CD4-positive, alpha-beta T cell treated with Interferon alpha-2 for 1 hour (primary cell): ENCODE measurements at regions not wholly inside any gene's neighbourhood (a gene's known extent, or its start where the extent isn't known, plus 50 kb on each side); places are given as distances from the start of the nearest gene placed in this dataset.
A peak's percentile ranks its signal among the peaks of the same experiment; 100 is the strongest.

ENCODE experiments used
- DNase-seq, 2 donors: peaks; one replicate each; pipeline ENCODE4 v3.0.0-alpha.2; 2020 to 2022

DNA sequence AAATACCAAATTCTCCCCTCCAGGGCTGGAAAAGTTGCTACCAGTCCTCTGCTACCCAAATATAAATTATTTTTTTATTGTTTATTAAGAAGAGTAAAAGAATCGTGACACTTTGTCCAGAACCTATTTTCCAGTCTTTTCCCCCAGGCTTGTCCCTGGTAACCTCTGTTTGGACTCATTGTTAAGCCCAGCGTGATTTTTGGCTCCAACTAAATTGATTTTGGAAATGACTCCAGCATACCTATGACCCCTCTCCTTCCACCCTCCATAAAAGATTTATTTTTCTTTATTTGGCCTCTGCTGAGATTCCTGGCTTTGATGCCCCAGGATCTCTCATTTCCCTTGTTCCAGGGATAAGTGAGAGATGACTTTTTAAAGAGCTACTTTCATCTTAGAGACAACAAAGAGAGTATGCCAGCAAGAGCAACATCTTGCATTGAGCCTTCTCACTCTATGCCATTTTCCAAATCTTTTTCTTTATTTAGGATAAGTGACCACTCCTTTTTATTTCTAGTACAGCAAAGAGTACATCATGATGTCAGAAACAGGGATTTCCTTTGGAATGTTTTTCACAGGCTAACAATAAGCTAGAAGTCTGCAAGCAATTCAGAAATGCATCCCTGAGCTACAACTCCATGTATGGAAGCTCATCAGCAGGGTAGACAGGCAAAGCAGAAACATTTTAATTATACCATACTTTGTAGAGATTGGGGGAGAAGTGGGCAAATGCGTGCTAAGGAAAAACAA is 75.8 kb downstream of the DAD1 start:
- no peak for DNase-seq

DNA sequence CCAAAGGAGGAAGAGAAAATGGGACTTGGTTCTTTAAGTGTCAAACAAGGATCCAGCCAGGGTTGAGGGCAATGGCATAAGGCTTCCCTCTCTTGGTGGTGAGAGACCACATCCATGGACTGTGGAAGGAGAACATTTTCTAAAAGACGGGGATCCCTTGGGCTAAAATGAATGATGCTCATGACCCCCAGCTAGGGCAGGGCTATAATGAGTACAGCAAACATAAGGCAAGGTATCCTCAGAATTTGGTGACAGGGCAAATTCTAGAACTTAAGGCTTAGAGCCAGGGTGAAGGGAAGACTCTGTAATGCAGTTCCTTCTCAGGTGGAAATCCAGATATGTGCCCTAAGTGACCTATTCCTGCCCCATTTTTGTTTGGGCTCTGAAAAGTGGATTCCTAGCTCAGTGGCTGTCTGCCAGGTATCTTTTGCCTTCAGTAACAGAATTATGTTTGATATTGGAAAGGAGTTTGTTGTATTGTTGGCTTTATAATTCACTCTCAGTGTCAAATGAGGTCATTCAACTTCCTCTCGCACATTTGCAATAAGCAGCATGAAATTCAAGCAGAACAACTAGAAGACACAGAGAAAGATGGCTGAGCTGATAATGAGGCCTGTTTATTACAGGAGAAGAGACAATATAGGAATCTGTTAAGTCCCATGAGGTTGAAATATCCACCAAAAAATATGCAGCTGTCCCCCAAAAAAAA is 76.8 kb downstream of the DAD1 start:
- DNase-seq, result no peak

DNA sequence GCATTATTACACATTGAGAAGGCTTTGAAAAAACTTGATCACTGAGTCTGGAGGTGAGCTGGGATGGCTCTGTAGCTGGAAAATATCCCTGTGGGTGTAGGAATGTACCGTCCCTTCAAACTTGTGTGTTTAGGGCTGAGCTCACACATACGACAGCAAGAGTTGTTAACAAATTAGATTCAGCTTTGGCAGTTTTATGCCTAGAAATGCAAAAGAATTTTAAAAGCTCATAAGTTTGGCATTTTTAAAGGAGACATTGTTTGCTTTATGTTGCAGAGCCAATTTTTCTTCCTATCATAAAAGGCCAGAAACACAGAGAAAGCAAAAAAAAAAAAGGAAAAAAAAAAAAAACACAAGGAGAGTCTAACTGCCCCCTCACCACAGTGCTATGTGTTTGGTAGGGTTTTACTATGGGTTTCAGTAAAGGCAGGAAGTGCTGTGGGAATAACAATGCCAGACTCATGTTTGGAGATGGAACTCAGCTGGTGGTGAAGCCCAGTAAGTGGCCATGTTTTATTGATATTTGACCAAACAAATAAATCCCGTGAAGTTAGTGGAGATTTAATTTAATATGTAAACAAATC is 78.4 kb downstream of the DAD1 start:
- DNase-seq, result no peak

DNA sequence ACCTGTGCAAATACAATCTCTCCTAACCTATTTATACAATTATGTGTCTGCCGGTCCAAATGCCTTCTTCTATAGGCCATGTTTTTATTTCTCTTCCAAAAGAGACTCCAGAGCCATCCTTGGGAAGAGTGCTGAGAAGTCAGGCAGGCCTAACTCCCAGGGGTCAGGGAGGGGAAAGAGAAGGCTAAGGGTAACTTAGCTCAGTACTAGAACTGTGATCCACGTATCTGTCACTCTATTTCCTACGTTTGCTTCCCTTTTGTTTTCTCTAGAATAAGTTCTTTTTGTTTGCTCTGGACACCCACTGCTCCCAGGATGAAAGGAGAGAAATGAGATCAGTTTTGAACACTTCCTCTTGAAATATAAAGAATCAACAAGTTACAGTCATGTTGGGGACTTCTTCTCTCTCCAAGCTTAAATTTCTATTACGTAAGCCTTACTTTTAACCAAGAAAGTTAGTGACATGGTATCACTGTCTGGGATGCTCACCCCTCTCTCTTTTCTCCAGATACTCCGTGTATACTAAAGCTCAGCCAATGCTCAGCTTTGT is 79.2 kb downstream of the DAD1 start:
- peak in 1 of 2 donors; percentile 50 for DNase-seq

DNA sequence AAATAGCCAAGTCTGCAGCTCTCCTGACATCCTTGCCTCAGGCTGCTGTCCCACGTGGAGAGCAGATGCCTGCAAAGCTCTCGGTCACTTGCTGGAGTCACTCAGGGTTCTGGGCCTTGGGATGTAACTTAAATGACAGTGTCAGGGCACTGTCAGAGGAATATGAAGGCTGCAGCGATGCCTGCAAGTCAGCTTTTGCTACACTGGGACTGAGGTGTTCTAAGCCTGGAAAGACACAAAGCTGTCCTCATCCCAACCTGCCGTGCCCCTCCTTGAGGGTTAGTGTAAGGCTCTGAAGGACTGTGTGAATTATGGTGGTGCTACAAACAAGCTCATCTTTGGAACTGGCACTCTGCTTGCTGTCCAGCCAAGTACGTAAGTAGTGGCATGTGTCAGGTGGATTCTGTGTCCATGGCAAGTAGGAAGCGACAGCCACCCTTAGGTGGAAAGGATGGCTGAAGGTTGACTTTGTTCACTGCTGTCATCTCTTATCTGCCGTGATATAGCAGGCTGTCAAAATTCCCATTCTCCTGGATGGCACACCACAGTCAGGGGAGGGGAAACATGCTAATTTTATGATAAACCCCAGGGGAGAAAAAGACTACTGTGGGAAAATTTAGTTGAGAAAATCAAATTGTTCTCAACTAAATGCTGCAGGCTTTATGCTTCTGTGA is 79.9 kb downstream of the DAD1 start:
- no peak for DNase-seq

DNA sequence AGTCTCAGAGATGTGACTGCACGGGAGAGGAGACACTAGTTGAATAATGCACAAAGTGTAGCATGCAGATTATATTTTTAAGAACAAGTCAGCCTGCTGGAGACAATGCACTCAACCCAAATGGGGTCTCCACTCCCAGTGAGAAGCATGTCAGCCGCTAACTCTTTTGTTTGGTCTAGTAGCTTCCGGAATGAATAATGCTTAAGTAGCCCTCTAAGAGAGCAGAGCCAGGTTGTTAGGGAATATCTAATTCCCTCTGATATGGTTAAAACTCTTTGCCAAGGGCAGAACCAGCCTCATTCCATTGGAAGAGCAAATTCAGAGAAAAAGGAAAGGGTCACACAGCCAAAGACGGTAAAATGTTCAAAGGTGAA is 80.4 kb downstream of the DAD1 start:
- DNase-seq, result no peak

DNA sequence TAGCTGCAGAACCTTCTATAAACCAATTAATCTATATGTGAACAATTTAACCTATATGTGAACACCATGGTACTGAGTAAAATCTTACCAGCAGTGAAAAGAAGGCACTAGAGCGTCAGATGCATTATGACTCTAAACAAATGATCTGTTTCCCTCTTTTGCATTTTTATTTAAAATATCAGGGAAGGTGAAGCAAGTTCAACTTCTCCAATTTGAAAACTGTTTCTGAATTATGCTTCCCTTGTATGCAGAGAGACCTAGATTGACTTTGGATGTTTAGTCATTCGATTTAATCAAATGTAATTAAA is 80.9 kb downstream of the DAD1 start:
- DNase-seq, result no peak

DNA sequence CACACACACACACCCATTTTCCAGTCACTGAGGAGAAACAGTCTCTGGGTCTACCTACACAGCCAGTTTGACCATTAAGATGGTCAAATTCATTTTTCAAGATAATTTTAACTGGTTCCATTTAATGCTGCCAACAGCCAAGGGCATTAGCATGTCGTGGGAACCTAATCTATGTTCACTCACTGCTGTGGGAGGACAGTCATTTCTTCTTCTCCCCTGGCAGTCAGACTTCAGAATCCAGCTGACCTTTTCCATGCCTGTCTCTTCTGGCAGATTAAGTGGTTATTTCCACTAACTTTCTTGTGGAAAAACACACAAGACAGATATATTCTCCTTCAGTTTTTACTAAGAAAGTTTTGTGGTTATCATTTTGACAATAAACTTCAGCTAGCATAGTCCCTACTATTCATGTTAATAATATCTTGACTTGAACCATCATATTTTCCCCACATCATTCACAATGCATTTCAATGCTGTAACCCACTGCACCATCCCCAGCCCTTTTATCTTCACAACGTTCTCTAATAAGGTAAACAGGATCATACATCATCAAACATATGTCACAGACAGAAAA is 82.2 kb downstream of the DAD1 start:
- DNase-seq, result no peak

DNA sequence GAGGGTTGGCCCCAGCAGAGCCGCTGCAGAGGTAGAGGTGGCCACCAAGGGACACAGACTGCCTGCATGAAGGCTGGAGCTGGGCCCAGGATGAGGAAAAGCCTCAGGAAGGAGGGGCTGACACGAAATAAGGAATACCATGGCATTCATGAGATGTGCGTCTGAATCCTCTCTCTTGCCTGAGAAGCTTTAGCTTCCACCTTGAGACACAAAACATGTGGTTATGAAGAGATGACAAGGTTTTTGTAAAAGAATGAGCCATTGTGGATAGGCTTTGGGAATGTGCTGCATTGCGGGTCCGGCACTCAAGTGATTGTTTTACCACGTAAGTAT is 82.7 kb downstream of the DAD1 start:
- DNase-seq, result no peak

DNA sequence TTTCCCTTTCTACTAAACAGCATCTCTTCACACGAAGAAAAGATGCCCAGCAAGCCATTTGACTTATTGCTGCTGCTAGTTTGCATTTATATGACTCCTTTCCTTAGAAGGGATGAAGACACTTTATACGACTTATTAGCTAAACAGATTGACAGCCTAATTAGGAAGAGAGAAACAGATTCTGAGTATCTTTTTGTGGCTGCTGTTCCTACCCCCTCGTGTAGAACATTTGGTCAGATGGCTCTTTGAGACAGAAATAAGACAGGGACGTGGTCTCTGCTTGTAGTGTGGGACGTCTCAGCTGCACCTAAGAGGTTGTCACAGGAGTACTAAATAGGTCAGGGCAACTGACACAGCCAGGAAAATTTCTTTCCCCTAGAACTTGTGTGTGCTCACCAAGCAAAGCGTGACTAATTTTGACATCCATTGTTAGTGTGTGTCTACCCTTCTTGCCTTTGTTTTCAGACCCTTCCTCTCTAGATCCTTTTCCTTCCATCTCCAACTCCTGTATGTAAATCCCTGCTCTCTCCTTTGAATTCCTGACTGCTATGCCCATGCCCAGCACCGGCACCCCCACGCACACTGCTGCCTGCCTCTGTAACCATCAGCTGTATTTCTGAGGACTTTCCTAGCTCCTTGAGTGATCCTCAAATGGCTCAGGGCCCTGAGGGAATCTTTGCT is 83.2 kb downstream of the DAD1 start:
- DNase-seq, result no peak

DNA sequence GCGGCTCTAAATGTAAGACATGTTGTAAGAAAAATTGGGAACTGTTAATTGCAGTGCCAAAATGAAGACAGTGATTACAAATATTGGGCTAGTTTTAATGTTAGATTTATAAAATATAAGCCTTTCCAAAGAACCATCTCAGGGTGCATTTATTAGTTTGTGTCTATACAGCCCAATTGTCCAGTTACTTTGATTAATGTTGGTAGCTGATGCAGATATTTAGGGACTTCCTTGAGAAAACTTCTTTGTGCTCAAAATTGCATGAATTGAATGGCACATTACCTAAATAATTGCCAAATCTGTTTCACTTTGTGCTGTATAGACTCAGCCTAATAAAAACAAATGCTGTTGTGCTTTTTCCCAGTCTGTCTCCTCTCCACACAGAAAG is 83.7 kb downstream of the DAD1 start:
- DNase-seq, result no peak

DNA sequence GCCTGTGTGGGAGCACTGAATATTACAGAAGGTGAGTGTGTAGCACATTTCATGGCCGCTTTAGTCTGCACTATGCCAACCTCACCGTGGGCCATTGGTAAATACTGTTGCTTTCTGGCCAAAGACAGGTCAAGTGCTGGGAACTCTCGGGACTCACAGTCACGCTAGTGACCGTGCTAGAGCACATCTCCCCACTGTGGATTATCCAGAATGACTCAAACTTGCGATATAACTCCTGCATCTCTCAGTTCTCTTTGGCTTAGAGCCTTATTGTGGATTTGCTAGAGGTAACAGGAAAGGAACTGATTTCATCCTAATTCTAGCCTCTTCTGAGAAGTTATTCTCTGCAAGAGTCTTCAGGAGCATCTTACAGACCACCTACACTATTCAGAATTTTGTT is 86.5 kb downstream of the DAD1 start:
- DNase-seq, result no peak

DNA sequence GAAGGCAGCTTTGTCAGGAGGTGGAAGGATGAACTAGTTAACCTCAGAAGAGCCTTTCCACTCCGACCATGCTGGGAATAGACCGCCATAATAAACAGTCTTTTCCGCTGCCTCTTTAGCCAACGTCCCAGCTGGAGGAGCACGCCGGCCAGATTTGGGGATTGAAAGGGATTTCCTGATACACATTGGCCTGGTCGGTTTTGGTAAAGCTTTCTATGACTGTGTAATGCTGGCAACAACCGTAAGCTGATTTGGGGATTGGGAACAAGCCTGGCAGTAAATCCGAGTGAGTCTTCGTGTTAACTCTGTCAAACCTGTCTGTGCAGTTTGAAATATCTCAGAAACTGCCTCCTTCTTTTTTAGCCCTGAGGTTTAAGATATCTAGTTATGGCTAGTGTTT is 87.0 kb downstream of the DAD1 start:
- no peak for DNase-seq

DNA sequence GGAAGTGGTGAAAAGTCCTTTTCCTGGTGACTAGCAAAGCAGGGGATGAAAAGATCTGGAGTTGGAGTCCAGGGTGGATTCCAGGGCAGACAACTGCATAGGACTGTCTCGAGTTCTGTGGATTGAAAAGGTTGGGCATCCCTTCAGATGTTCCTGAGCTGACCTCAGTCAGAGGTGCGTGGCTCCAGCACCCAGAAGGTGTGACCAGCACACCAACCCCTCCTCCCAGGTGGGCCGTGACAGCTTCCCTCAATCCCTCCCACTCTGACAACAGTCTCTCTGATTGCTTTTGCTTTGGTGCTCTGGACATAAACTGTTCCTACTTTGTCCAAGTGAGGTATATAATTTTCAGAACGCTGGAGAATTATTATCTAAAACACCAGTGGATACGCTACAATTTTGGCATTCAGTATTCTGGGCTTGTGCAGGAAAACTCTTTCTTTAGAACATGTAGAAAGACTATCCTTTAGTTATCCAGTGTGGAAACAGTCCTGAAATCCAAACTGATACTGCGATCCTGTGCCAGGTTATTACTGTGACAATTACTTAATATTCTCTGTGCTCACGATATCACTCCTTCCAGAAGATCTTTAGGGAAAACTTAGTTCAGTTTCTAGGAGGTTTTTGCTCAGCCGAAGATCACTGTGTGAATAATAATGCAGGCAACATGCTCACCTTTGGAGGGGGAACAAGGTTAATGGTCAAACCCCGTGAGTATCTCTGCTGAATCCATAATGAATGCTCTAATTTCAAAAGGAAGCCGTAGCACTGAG is 87.9 kb downstream of the DAD1 start:
- DNase-seq, result no peak

DNA sequence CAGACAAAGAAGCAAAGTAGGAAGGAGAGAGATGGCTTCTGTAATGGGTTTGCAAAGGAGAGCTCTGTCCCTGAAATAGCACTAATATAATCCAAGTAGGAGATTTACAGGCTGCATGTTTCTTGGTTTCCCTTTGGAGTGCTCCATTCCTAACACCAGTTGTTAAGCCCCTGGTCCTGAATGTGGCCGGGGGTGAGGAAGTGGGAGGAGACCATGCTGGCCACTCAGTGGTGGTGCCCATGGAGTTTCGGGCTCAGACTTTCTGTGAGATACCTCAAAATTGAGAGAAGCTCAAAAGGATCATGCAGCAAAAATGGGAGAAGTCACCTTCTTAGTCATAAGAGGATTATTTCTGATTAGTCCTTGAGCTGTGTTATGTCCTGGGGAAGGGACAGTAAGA is 88.5 kb downstream of the DAD1 start:
- DNase-seq, result no peak

DNA sequence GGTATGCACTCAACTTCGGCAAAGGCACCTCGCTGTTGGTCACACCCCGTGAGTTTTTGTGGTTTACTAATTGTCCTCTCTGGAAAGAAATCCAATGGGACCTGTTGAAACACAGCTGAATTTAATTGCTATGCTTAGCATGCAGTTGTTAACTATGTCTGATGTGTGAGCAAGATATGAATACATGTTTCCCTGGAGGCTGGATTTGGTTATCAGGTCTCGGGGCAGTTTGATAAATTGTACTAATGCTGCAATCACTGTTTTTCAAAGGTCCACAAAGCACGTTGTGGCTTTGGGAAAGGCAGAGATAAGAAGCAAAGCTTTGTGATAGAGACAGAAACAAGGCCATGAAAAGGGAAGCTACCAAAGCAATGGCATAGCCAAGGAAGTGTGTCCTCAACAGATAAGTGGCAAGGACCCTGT is 91.3 kb downstream of the DAD1 start:
- no peak for DNase-seq

DNA sequence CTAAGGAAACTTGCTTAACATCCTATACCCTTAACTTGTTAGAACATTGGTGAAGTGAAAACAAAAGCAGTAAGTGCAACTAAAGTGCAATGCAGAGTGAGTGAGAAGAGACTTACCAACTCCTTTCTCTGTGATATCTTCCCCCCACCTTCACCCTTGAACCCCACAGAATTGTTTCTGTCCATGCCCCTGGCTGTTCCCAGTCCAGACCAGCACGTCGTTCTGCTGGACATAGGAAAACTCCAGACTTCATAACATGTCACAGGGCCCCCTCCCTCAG is 91.9 kb downstream of the DAD1 start:
- no peak for DNase-seq

DNA sequence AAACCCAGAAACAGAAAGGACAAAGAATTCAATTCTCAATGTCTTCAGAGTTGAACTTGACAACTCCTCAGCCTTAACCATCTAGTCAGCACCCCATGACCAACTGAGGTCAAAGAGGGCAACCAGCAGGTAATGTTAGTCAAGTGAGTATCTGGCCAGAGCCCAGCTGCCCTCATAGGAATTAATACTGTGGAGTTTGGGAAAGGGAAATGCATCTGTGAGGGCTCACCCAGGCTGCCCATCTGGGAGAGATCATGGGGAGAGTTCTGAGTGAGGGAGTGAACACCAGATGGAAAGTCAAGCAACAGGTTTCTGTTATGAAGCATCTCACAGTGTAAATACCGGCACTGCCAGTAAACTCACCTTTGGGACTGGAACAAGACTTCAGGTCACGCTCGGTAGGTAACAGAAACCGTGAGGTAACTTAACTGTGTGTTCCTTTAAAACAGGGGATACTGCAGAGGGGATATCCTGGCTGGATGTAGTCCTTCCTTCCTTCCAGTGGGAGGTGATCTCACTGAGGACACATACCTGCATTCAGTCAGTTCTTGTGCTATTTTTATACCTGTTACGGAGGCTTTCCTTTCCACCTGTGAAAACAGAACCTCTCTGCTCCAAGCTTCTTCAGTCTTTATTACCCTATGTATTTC is 94.4 kb downstream of the DAD1 start:
- DNase-seq, result no peak

DNA sequence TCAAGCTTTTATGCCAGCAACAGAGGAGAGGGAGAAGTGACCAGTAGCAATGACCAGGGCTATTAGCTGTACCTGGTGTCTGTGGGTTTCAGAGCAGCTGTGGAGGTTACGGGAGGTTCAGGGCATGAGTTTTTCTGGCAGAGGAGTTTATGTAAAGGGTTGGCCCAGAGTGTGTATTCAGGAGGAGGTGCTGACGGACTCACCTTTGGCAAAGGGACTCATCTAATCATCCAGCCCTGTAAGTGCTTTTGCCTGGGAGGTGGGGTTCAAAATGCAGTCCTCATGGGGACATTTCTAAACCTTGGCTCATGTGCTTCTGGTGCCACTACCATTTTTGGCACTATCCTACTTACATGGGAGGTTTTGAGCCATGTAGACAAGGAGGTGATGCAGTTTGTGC is 95.3 kb downstream of the DAD1 start:
- no peak for DNase-seq

DNA sequence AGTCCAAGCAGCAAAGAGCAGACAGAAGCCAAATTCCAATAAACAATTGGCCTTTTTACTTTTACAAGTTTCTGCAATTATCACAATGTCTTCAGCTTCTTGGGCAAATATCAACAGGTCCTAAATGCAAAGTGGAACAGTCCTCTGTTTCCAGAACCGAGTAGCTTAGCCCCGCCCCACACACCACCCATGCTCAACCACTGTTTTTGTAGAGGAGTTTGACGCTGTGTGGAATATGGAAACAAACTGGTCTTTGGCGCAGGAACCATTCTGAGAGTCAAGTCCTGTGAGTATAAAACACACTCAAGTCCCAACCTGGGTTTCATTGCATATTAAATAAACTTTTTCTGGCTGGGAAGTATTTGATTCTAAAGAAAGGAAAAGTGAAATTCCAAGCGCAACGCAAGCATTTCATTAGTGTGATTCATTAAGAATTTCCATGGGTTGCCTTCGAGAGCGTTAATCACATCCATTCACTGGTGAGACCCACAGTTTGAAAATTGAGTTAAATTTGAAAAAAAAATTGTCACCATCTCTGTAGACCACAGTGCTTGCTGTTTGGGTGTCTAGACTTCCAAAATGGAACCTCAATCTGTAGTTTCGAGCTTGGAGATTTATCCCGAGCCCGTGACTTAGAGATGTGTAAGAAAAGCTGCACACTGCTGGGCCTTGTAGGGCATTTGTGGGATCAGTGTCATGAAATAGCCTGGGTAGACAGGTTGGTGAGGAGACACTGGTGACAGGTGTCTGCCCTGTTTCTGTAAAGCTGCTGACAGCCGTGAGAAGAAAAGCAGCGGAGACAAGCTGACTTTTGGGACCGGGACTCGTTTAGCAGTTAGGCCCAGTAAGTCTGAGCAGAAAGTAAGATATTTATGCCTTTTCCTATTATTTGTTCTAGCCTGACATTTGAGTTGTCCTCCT is 96.1 kb downstream of the DAD1 start:
- no peak for DNase-seq
